ENCODE measurements at regions not wholly inside any gene's neighbourhood (a gene's known extent, or its start where the extent isn't known, plus 50 kb on each side); places are given as distances from the start of the nearest gene placed in this dataset.

DNA sequence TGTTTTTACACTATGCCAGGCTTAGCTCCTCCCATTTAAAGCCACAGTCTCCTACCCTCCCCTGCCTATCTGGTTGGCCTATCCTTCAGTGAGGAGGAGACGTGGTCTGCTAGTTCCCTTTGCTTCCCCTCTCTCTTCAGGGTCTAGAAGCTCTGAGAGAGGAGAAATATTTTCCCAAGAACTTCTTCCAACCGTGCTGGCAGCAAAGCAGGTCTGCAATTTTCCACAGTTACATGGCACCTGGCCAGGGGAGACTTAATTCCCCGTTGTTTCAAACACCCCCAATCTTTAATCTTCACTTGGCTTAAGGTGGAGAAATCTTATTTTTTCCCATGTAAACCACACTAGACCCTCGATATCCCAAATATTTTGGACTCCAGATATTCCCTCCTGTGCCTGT is 149.5 kb upstream of the MCTP2 start:
- H3K79me1 ChIP-seq (ENCODE audit: low read length): no peaks in the 10 kb centered on the region
- no peak overlapping the region for H4K8ac ChIP-seq (ENCODE audit: low read depth, low read length)
- H3K9me3 ChIP-seq (ENCODE audit: insufficient read depth, low read depth, low read length): peaks cover 2% of the 10 kb centered on the region
- no peak overlapping the region for H3K9ac ChIP-seq (ENCODE audit: low read length)
- no peak overlapping the region for H2AK5ac ChIP-seq (ENCODE audit: low read length)
- no peak overlapping the region for H2BK5ac ChIP-seq (ENCODE audit: low read depth, low read length, poor library complexity)
- H3K4ac ChIP-seq (ENCODE audit: low read depth, low read length): no peak overlapping the region
- no CpG with 5 or more reads among the region's 4 CpGs for WGBS (ENCODE audit: extremely low coverage, insufficient coverage, insufficient read length)
- H4K12ac ChIP-seq (ENCODE audit: low read depth, low read length): no peak overlapping the region
- H3K4me1 ChIP-seq (ENCODE audit: control insufficient read depth in 1 of 2, insufficient read depth in 2 of 2, low read length in 2 of 2): no peaks in the 10 kb centered on the region
- H2AFZ ChIP-seq (ENCODE audit: insufficient read depth, low read length, poor library complexity): no peak overlapping the region
- H4K91ac ChIP-seq (ENCODE audit: low read depth, low read length): no peak overlapping the region
- H3K4me3 ChIP-seq (ENCODE audit: low read depth, low read length): no peak overlapping the region
- no peaks in the 10 kb centered on the region for H3K36me3 ChIP-seq (ENCODE audit: control insufficient read depth in 1 of 2, insufficient read depth in 2 of 2, low read length in 2 of 2)
- no peak overlapping the region for H3K4me2 ChIP-seq (ENCODE audit: low read length)
- H2BK12ac ChIP-seq (ENCODE audit: low read length): no peak overlapping the region
- no peak for DNase-seq
- no peaks in the 10 kb centered on the region for H3K79me2 ChIP-seq (ENCODE audit: control insufficient read depth, insufficient read depth, low read length, poor library complexity)
- H2BK120ac ChIP-seq (ENCODE audit: insufficient read depth, low read length, poor library complexity): no peak overlapping the region
- no peak overlapping the region for H3K27ac ChIP-seq (ENCODE audit: low read depth, low read length)
- H3K14ac ChIP-seq (ENCODE audit: low read length): no peak overlapping the region
- H3K27me3 ChIP-seq (ENCODE audit: insufficient read depth, low read length): no peaks in the 10 kb centered on the region
- no peak overlapping the region for H3K18ac ChIP-seq (ENCODE audit: low read length)
- no peak overlapping the region for H3K23ac ChIP-seq (ENCODE audit: low read length)

DNA sequence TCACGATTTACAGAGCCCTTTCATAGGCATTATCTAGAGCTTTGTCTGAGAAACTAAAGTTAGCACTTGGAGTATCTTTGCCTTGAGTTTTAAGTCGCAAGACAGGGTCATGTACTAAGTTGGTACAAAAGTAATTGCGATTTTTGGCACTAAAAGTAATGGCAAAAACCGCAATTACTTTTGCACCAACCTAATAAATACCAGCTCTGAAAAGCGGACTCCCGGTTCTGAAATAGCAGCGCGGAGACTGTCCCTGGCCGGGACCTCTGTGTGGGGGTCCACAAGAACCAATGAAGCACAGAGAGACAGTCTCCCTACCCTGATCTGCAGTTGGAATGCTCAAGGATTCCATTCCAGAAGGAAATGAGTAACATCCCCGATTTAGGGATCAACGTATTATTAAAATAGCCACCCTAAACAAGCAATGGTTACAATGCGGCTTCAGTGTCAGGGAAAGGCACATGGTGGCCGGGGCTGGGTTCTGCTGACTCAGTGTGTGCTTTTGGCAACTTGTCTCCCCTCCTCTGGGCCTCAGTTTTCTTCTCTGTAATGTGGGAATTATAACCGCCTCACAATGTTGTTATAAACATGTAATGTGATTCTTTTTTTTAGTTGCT is 150.3 kb upstream of the MCTP2 start:
- DNase-seq: no peak
- H2BK5ac ChIP-seq (ENCODE audit: low read depth, low read length, poor library complexity): no peak overlapping the region
- no peak overlapping the region for H4K91ac ChIP-seq (ENCODE audit: low read depth, low read length)
- H4K8ac ChIP-seq (ENCODE audit: low read depth, low read length): no peak overlapping the region
- H3K79me1 ChIP-seq (ENCODE audit: low read length): no peaks in the 10 kb centered on the region
- no peak overlapping the region for H2BK120ac ChIP-seq (ENCODE audit: insufficient read depth, low read length, poor library complexity)
- no peak overlapping the region for H4K12ac ChIP-seq (ENCODE audit: low read depth, low read length)
- no peak overlapping the region for H2AFZ ChIP-seq (ENCODE audit: insufficient read depth, low read length, poor library complexity)
- no peak overlapping the region for H3K14ac ChIP-seq (ENCODE audit: low read length)
- no peak overlapping the region for H3K4me2 ChIP-seq (ENCODE audit: low read length)
- H3K4ac ChIP-seq (ENCODE audit: low read depth, low read length): no peak overlapping the region
- no peaks in the 10 kb centered on the region for H3K79me2 ChIP-seq (ENCODE audit: control insufficient read depth, insufficient read depth, low read length, poor library complexity)
- H2BK12ac ChIP-seq (ENCODE audit: low read length): no peak overlapping the region
- H3K18ac ChIP-seq (ENCODE audit: low read length): no peak overlapping the region
- no peaks in the 10 kb centered on the region for H3K36me3 ChIP-seq (ENCODE audit: control insufficient read depth in 1 of 2, insufficient read depth in 2 of 2, low read length in 2 of 2)
- no peaks in the 10 kb centered on the region for H3K27me3 ChIP-seq (ENCODE audit: insufficient read depth, low read length)
- WGBS (ENCODE audit: extremely low coverage, insufficient coverage, insufficient read length): no CpG with 5 or more reads among the region's 14 CpGs
- no peak overlapping the region for H3K9ac ChIP-seq (ENCODE audit: low read length)
- H3K4me3 ChIP-seq (ENCODE audit: low read depth, low read length): no peak overlapping the region
- H2AK5ac ChIP-seq (ENCODE audit: low read length): no peak overlapping the region
- no peak overlapping the region for H3K23ac ChIP-seq (ENCODE audit: low read length)
- no peaks in the 10 kb centered on the region for H3K4me1 ChIP-seq (ENCODE audit: control insufficient read depth in 1 of 2, insufficient read depth in 2 of 2, low read length in 2 of 2)
- no peak overlapping the region for H3K27ac ChIP-seq (ENCODE audit: low read depth, low read length)
- H3K9me3 ChIP-seq (ENCODE audit: insufficient read depth, low read depth, low read length): peaks cover 2% of the 10 kb centered on the region

DNA sequence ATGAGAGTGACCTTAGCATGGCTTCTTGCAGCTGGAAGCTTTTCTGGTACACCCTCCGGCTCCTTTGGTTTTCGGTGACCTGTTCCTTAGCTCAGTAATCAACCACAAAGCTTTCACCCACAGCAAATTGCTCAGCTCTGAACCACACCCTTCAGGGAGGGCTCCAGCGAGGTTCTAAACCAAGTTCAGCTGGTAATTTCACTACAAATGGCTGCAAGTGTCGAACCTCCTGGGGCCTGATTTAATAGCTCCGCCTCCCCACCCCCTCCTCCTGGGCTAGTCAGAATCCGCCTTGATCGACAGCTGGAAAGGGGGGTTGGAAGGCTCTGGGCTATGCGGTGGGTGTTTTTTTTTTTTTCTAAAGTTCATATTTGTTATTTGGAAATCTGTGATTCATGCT is 150.9 kb upstream of the MCTP2 start:
- Histone ChIP-seq H3K9me3 (ENCODE audit: insufficient read depth, low read depth, low read length) (peaks cover 2% of the 10 kb centered on the region), H2BK12ac (ENCODE audit: low read length) (no peak overlapping the region), H3K36me3 (ENCODE audit: control insufficient read depth in 1 of 2, insufficient read depth in 2 of 2, low read length in 2 of 2) (no peaks in the 10 kb centered on the region), H3K4me2 (ENCODE audit: low read length) (no peak overlapping the region), H4K91ac (ENCODE audit: low read depth, low read length) (no peak overlapping the region), H3K9ac (ENCODE audit: low read length) (no peak overlapping the region), H3K4me3 (ENCODE audit: low read depth, low read length) (no peak overlapping the region), H3K79me1 (ENCODE audit: low read length) (no peaks in the 10 kb centered on the region), H3K14ac (ENCODE audit: low read length) (no peak overlapping the region), H3K4ac (ENCODE audit: low read depth, low read length) (no peak overlapping the region), H3K23ac (ENCODE audit: low read length) (no peak overlapping the region), H3K79me2 (ENCODE audit: control insufficient read depth, insufficient read depth, low read length, poor library complexity) (no peaks in the 10 kb centered on the region), H3K18ac (ENCODE audit: low read length) (no peak overlapping the region), H2BK5ac (ENCODE audit: low read depth, low read length, poor library complexity) (no peak overlapping the region), H2AK5ac (ENCODE audit: low read length) (no peak overlapping the region), H3K4me1 (ENCODE audit: control insufficient read depth in 1 of 2, insufficient read depth in 2 of 2, low read length in 2 of 2) (no peaks in the 10 kb centered on the region), H2AFZ (ENCODE audit: insufficient read depth, low read length, poor library complexity) (no peak overlapping the region), H4K8ac (ENCODE audit: low read depth, low read length) (no peak overlapping the region), H3K27ac (ENCODE audit: low read depth, low read length) (no peak overlapping the region), H3K27me3 (ENCODE audit: insufficient read depth, low read length) (no peaks in the 10 kb centered on the region), H4K12ac (ENCODE audit: low read depth, low read length) (no peak overlapping the region), H2BK120ac (ENCODE audit: insufficient read depth, low read length, poor library complexity) (no peak overlapping the region)
- no CpG with 5 or more reads among the region's 8 CpGs for WGBS (ENCODE audit: extremely low coverage, insufficient coverage, insufficient read length)
- DNase-seq: no peak

DNA sequence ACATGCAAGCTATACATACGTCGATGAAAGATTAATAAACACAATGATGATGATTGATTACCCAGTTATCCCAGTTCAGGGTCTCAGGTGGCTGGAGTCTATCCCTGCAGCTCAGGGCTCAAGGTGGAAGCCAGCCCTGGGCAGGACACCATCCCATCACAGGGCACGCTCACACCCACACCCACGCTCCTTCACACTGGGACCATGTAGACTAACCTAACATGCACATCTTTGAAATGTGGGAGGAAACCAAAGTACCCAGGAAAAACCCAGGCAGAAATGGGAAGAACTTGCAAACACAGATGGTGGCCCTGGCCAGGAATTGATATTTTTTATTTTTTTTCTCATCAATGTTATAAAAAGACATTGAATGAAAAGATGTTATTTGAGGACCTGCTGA is 151.4 kb upstream of the MCTP2 start:
- Histone ChIP-seq H3K9ac (ENCODE audit: low read length) (no peak overlapping the region), H3K4me2 (ENCODE audit: low read length) (no peak overlapping the region), H3K9me3 (ENCODE audit: insufficient read depth, low read depth, low read length) (peaks cover 2% of the 10 kb centered on the region), H3K23ac (ENCODE audit: low read length) (no peak overlapping the region), H3K4me3 (ENCODE audit: low read depth, low read length) (no peak overlapping the region), H3K79me1 (ENCODE audit: low read length) (no peaks in the 10 kb centered on the region), H3K18ac (ENCODE audit: low read length) (no peak overlapping the region), H2BK12ac (ENCODE audit: low read length) (no peak overlapping the region), H2AK5ac (ENCODE audit: low read length) (no peak overlapping the region), H2BK5ac (ENCODE audit: low read depth, low read length, poor library complexity) (no peak overlapping the region), H4K8ac (ENCODE audit: low read depth, low read length) (no peak overlapping the region), H2AFZ (ENCODE audit: insufficient read depth, low read length, poor library complexity) (no peak overlapping the region), H3K79me2 (ENCODE audit: control insufficient read depth, insufficient read depth, low read length, poor library complexity) (no peaks in the 10 kb centered on the region), H3K36me3 (ENCODE audit: control insufficient read depth in 1 of 2, insufficient read depth in 2 of 2, low read length in 2 of 2) (no peaks in the 10 kb centered on the region), H2BK120ac (ENCODE audit: insufficient read depth, low read length, poor library complexity) (no peak overlapping the region), H3K4me1 (ENCODE audit: control insufficient read depth in 1 of 2, insufficient read depth in 2 of 2, low read length in 2 of 2) (no peaks in the 10 kb centered on the region), H3K4ac (ENCODE audit: low read depth, low read length) (no peak overlapping the region), H4K12ac (ENCODE audit: low read depth, low read length) (no peak overlapping the region), H3K27me3 (ENCODE audit: insufficient read depth, low read length) (no peaks in the 10 kb centered on the region), H4K91ac (ENCODE audit: low read depth, low read length) (no peak overlapping the region), H3K27ac (ENCODE audit: low read depth, low read length) (no peak overlapping the region), H3K14ac (ENCODE audit: low read length) (no peak overlapping the region)
- DNase-seq: no peak
- WGBS (ENCODE audit: extremely low coverage, insufficient coverage, insufficient read length): no CpG with 5 or more reads among the region's 4 CpGs

Measured in trophoblast cell (in vitro differentiated cells and primary cell).